PC-9 (cell line): ENCODE measurements at regions not wholly inside any gene's neighbourhood (a gene's known extent, or its start where the extent isn't known, plus 50 kb on each side); places are given as distances from the start of the nearest gene placed in this dataset.

ENCODE experiments used
- EZH2 ChIP-seq: fragments of 200-600 bp; sonication (generic); IDR thresholded peaks from 2 replicates; pipeline ENCODE4 v1.8.0; 2017; ENCODE audit warnings: antibody characterized with exemption, low read depth
- TF ChIP-seq, protein P1 (sequence below): fragments of 200-600 bp; sonication (generic); conservative IDR thresholded peaks from 2 replicates; pipeline ENCODE4 v1.6.1; 2017; ENCODE audit warnings: mixed run types, antibody characterized with exemption, mild to moderate bottlenecking, moderate library complexity

- TF ChIP-seq, protein P1, sequence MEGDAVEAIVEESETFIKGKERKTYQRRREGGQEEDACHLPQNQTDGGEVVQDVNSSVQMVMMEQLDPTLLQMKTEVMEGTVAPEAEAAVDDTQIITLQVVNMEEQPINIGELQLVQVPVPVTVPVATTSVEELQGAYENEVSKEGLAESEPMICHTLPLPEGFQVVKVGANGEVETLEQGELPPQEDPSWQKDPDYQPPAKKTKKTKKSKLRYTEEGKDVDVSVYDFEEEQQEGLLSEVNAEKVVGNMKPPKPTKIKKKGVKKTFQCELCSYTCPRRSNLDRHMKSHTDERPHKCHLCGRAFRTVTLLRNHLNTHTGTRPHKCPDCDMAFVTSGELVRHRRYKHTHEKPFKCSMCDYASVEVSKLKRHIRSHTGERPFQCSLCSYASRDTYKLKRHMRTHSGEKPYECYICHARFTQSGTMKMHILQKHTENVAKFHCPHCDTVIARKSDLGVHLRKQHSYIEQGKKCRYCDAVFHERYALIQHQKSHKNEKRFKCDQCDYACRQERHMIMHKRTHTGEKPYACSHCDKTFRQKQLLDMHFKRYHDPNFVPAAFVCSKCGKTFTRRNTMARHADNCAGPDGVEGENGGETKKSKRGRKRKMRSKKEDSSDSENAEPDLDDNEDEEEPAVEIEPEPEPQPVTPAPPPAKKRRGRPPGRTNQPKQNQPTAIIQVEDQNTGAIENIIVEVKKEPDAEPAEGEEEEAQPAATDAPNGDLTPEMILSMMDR, result no peak
- no peak for TF ChIP-seq EZH2
Observed at GRCh38 chr3:106981392-106981791, 395.8 kb upstream of the CCDC54 start.
